HG03039 (cell line): ENCODE measurements at regions not wholly inside any gene's neighbourhood (a gene's known extent, or its start where the extent isn't known, plus 50 kb on each side); places are given as distances from the start of the nearest gene placed in this dataset.
"Not testable (repeated sequence)": the region's sequence is repeated elsewhere in the genome, so short reads cannot be mapped to it uniquely, and the experiment has no call there.

Experiments used
- ATAC-seq: cut with Tn5 transposase; IDR thresholded peaks from one replicate; pipeline ENCODE4 v1.9.1; 2021; ENCODE audit warnings: mild to moderate bottlenecking, moderate library complexity; ENCODE audit not compliant: unreplicated experiment

GRCh38 chr2:208793434-208793833 lies 386.8 kb downstream of the PTH2R start:
- ATAC-seq, result no peak

- ATAC-seq, result no peak
Measured at GRCh38 chr2:208794288-208794975, 387.8 kb downstream of the PTH2R start.

GRCh38 chr2:208798698-208799097 lies 392.1 kb downstream of the PTH2R start:
- peak; percentile 29 for ATAC-seq

DNA sequence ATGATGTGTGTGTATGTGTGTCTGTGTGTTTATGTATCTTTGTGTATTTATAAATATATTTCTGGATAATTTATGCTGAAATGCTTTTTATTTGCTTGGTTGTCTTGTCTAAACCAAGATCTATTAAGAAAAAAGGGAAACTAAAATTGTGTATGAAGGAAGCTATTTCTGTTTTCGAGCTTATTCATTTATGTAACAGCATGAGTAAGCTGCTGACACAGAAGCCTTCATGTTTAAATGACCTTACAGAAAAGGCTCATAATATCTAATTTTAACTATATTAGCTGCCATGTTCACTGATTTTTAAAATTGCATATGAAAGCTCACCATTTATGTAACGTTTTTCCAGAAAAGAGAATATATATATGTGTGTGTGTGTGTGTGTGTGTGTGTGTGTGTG lies 392.8 kb downstream of the PTH2R start:
- peak; percentile 73 for ATAC-seq

DNA sequence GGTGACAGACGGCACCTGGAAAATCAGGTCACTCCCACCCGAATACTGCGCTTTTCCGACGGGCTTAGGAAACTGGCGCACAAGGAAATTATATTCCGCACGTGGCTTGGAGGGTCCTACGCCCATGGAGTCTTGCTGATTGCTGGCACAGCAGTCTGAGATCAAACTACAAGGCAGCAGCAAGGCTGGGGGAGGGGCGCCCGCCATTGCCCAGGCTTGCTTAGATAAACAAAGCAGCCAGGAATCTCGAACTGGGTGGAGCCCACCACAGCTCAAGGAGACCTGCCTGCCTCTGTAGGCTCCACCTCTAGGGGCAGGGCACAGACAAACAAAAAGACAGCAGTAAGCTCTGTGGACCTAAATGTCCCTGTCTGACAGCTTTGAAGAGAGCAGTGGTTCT lies 394.3 kb downstream of the PTH2R start:
- not testable (repeated sequence) for ATAC-seq

- ATAC-seq, result no peak
Measured at GRCh38 chr2:208807756-208808155, 401.2 kb downstream of the PTH2R start.

GRCh38 chr2:208811885-208812284 lies 405.3 kb downstream of the PTH2R start:
- ATAC-seq, result not testable (repeated sequence)

DNA sequence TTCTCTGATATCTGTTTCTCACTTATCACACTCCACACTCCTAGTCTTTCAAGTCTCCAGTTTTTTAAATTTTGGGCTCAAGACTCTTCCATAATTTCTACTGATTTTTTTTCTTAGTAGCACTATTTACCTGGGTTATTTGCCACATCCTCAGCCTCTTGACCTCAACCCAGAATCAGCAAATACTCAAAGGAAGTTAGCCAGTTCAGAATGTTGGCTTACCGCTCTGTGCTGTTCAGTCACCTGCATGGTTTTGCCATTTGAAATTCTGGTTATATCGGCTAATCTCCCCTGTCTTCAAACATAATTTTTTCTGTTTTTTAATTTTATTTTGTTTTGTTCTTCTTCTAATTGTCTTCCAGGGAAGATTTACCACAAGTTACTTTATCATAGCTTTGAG lies 412.6 kb downstream of the PTH2R start:
- ATAC-seq, result no peak

- ATAC-seq, result no peak
Measured at GRCh38 chr2:208820014-208820688, 413.6 kb downstream of the PTH2R start.

DNA sequence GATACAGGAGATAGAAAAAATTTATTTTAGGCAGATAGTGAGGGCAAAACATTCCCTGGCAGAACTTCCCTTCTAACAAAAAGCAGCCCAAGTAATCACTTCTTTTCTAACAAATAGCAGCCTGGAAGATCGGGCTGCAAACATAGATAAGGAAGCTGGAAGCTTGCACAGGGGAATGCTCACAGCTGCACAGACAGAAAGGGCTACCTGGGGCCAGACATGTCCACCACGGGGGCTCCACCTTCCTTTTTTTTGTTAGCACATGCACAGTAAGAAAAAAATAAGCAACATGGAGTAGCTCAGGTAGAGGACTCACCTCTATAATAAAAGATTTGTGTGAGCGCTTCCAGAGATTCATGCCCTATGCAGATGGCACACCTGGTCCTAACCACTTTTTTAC lies 420.5 kb downstream of the PTH2R start:
- no peak for ATAC-seq

DNA sequence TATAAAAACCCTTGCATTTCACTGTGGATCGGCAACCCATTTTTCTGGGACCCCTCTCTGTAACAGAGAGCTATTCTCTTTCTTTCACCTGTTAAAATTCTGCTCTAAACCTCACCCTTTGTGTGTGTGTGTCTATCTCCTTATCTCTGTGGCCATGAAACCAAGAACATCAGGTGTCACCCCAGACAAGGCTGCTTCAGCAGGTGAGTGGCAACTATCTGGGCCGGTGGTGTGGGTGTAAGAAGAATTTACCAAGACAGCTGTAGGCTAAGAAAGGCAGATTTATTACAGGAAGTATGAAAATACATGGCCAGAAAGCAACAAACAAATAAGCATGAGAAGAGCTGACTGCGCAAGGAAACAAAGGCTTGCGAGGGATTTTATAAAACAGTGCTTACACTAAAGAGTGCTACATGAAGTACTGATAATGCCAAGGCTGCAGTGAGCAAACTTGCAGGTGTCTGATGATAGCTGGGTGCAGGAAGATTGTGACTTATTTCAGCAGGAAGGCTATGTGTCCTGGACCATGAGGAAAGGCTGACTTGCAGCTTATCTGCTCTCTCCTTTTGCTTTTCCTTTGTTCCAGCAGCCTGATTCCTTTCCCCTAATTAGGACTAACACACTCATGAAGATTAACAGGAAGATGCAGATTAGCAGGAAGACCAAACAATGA lies 421.1 kb downstream of the PTH2R start:
- ATAC-seq, result no peak

DNA sequence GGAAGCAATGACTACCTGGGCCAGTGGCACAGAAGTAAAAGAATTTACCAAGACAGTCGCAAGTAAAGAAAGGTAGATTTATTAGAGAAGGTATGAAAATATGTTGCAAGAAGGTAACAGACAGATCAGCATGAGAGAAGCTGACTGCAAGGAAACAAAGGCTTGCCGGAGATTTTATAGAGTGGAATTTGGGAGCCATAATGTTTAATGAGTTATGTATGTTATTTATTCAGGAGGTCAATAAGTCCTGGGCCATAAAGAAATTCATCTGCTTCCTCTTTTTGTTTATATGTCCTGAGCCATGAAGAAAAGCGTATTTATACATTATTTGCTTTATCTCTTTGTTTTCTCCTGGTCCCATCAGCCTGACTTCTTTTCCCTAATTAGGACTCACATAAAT lies 423.6 kb downstream of the PTH2R start:
- no peak for ATAC-seq

DNA sequence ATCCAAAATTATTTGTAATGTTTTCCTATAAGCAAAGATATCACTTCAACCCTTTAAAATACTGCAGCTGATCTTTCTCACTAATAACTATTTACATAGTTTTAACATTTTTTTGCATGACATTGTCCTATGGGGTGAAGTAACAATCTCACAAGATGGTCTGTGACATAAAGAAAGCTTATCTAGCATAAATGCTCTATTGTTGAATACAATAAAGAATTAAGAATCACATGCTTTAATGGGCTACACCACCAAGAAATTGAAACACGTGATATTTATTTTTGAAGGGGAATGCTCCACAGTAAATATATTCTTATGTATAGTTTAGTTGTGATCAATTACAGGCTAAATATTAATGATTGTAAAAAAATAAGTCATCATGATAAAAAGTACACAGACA lies 441.1 kb downstream of the PTH2R start:
- no peak for ATAC-seq

- ATAC-seq, result no peak
Measured at GRCh38 chr2:208854717-208855116, 448.1 kb downstream of the PTH2R start.

GRCh38 chr2:208867374-208867773 lies 460.8 kb downstream of the PTH2R start:
- ATAC-seq, result no peak

GRCh38 chr2:208872591-208872990 lies 466.0 kb downstream of the PTH2R start:
- ATAC-seq, result peak; percentile 95

DNA sequence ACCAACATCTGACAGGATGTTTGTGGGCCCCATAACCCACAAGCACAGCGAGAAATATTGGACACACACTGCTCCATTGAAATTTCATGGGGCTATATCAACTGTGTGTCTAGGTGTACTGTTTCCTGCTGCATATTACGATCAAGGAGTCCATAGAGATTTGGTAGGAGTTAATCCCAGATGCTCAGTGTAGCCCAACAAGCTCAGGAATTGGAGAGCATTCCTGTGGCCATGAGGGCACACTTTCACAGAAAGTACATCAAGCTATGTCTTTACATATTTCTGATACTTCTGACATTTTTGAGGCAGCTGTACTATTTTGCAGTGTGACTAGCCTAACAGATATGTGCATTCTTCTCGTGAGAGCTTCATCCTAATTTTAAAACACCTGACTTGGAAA lies 473.1 kb downstream of the PTH2R start:
- ATAC-seq, result no peak

- ATAC-seq, result no peak
Measured at GRCh38 chr2:208880171-208880570, 473.6 kb downstream of the PTH2R start.

GRCh38 chr2:208890486-208890885 lies 483.9 kb downstream of the PTH2R start:
- no peak for ATAC-seq

- no peak for ATAC-seq
Measured at GRCh38 chr2:208892203-208892602, 485.6 kb downstream of the PTH2R start.

DNA sequence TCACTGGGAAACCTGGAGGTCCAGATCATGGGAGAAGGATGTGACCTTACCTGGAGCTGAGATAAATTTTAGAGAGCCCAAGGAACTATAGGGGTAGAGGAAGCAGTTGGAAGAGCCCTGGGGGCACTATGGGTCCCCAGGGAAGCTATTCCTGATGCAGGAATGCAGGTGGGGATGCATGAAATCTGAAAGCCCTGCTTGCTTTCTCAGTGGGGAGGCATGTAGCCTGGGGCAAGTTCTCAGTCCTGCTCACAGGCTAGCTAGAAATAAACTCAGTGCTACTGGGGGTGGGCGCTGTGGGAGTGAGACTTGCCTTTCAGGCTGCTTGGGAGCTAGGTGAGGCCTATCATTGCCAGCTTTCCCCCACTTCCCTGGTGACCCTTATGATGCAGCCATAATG lies 499.7 kb downstream of the PTH2R start:
- no peak for ATAC-seq

- no peak for ATAC-seq
Measured at GRCh38 chr2:208915401-208915800, 508.4 kb upstream of the MAP2 start.
